Sciatic nerve (tissue), 2 donors: ENCODE measurements at regions not wholly inside any gene's neighbourhood (a gene's known extent, or its start where the extent isn't known, plus 50 kb on each side); places are given as distances from the start of the nearest gene placed in this dataset.
"Not testable (repeated sequence)": the region's sequence is repeated elsewhere in the genome, so short reads cannot be mapped to it uniquely, and the experiment has no call there.

Experiments used
- ATAC-seq: fragments of 200-7000 bp; cut with Tn5 transposase; one replicate; pipeline ENCODE4 v1.9.1; 2020; ENCODE audit warnings: mild to moderate bottlenecking, moderate library complexity
- DNase-seq: peaks from one replicate; pipeline ENCODE4 v3.0.0-alpha.2; 2020; ENCODE audit warnings: low spot score
- intact Hi-C: fragments of 100-400 bp; cut with DNase I; formaldehyde crosslinking; loops from one replicate; pipeline ENCODE4 v1.14.2; 2022
- donor health status: DM: no; HTN: no; CAD: no.
- donor health status: DM: no; HTN: no; CAD: no.

DNA sequence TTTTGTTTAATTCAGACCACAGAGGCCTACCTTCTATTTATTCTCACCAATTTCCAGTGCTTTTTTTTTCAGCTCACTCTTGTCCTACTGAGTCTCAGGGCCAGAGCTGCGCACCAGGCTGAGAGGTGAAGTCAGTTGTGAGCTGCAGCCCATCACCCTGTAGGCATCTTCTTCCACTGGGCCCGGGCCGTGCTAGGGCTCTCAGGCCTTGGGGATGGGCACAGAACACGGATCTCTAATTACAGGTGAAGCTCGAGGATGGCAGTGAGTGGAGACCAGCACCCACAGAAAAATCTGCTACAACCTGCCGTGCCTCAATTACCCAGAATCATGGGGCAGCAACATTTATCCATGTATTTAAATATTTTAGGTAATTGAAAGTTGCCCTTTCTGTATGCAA, 82.1 kb downstream of the IRX5 start:
- DNase-seq: no peak
- ATAC-seq: no peak
- intact Hi-C loops: no loop called here

DNA sequence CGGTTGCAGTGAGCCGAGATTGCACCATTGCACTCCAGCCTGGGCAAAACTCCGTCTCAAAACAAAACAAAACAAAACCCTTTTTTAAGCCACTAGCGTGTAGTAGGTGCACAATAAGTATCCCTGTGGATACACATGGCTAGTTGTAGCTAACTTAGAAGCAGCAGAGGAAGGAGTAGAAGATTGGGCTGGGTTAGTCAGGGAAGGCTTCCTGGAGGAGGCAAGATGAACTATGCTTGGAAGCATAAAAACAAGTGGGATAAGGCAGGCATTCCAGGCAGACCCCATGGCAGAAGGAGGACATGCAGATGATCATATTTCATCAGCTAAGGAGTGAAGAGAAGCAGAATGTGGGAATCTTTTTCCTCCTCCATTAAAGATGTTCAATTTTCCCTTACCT, 83.4 kb downstream of the IRX5 start:
- no peak for DNase-seq
- intact Hi-C loops: no loop called here
- no peak for ATAC-seq

DNA sequence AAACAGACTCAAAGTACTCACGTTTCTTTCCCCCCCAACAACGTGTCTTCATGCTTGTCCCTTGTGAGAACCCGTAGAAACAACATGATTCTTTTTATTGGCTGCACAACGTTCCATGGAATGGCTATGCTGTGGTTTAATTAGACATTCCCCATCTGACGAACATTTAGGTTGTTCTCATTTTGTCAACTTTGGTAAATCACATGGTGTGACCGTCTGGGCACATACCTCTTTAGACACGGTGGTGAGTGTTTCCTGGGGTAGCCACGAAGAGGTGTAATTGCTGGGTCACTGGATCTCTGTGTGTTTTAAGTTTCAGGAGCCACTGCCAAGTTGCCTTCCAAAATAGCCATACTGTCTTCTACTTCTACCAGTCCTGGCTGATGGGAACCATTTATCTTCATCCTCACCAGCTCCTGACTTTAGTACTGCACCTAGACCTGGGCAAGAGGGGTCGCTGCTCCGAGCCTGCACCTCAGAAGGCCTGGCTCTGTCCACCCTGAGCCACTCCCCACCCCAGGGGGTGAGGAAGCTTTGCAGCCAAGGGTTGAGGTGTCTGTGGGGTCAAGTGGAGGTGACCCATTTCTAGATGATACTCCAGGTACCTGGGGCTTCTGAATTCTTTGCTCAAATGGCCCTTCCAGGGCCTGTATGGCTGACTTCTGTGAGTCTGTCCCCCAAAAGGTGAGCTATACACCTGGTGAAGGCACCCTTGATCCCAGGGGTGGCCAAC, 84.7 kb downstream of the IRX5 start:
- ATAC-seq: no peak
- DNase-seq: no peak
- intact Hi-C loops: no loop called here

DNA sequence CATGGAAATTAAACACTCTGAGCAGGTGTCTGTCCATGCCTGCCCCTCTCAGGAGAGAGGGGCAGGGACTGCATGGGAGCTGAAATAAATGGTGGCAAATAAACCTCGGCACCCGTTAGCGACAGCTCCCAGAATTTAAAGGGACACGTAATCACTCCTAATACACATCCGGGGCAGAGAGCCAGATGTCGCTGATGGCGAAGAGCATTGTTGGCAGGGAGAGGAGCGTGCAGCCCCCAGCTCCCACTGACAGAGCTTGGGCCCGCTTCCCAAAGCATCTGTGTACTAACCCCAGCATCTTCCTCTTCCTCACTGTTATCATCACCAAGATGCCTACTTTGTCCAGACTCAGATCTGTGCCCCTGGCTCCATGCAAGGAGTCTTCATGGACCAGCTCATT, 85.8 kb downstream of the IRX5 start:
- DNase-seq (no peak), ATAC-seq (no peak)
- intact Hi-C loops: no loop called here

DNA sequence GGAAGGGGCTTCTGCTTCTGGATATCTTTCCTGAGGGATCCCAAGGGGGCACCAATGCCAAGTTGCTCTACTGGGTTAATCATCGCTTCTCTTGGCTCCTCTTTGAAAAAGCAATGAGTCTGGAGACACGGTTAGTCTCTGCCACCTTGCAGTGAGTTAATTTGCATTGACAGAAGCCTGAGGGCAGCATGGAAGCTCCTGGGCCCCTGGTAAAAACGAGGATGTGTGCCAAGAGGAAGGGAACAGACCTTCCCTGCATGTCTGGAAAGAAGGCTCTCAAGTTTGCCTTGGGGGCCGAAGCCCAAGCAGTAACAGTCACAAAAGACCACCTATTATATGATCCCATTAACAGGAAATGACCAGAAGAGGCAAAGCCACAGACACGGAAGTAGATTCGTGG, 86.7 kb downstream of the IRX5 start:
- DNase-seq (no peak), ATAC-seq (no peak)
- intact Hi-C loops: no loop called here

DNA sequence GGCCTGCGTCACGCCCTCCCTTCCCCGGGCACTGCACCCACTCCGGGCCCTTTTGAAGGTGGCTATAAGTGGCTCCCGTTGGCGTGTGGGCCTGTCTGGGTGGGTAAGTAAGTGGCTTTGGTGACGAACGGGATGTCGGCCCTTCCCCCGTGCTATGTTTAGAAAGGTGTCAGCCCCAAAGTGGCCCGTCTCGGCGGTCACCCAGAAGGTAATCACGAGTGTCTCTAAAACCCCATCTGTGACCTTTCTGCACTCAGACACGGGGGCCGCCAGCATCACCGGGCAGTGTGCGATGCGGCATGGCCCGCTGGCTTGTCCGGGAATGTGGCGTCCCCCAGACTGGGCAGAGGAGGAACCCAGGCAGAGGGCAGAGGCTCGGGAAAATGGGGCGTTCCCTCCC, 88.2 kb downstream of the IRX5 start:
- no peak for DNase-seq
- ATAC-seq: no peak
- intact Hi-C loops: loop anchor here (1.0 kb wide), 1 partner anchor 47 kb away; no protein-coding TSS in a partner anchor

DNA sequence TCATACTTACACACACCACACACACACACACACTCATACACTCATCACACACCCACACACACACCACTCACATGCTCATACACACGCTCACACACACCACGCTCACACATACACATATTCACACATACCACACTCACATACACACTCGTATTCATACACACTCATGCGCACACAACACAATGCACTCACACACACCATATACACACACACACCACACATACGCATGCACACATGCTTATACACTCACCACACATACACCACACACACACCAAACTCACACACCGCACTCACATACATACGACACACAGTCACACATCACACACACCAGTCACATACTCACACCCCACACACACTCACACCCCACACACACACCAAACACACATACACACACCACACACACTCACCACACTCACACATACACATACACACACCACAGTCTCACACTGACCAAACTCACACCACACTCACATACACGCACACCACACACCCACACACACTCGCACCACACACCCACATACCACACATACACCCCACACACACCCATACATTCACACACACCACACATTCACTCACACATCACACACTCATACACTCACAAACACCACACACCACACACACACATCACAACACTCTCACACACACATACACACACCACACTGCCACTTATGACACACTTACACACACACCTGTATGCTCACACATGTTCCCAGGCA, 88.9 kb downstream of the IRX5 start:
- ATAC-seq (no peak), DNase-seq (no peak)
- intact Hi-C loops: loop anchor here (1.0 kb wide), 1 partner anchor 47 kb away; no protein-coding TSS in a partner anchor

DNA sequence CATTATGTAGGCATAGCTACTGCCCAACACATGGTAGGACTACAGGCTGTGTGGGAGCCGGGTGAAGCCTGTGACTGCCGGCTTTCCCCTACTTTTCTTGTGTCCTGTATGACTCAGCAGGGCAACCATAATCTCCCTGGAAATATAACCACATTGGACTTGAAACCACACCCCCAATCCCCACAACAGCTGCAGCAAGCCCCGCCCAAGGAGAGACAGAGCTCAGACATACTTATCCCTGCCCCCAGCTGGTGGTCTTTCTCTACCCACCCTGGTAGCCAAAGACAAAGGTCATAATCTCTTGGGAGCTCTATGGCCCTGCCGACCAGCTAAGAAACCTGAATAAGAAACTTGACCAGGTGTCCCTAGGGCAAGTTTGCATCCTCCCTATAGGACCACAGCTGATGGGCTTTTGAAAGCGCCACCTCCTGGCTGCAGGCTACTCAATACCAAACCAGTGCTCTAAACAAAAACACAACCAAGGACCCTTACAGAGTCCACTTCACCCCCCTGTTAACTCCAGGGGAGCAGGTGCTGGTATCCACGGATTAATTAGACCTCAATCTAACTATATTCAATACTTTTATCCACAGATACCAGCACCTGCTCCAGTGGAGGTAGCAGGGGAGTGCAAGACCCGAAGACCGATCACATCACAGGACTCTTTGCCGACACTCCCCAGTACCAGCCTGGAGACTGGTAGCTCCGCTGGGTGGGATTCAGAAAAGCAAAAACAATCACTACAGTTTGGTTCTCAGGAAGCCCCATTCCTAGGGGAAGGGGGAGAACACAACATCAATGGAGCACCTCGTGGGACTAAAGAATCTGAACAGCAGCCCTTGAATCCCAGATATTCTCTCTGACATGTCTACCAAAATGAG, 91.2 kb downstream of the IRX5 start:
- no peak for ATAC-seq
- intact Hi-C loops: no loop called here
- DNase-seq: no peak

DNA sequence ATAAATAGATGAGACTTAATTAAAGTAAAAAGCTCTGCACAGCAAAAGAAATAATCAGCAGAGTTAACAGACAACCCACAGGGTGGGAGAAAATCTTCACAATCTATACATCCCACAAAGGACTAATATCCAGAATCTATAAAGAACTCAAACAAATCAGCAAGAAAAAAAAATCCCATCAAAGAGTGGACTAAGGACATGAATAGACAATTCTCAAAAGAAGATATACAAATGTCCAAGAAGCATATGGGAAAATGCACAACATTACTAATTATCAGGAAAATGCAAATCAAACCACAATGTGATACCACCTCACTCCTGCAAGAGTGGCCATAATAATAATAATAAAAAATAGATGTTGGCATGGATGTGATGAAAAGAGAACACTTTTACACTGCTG, 96.6 kb downstream of the IRX5 start:
- DNase-seq, intact Hi-C loops, ATAC-seq: not testable (repeated sequence)

DNA sequence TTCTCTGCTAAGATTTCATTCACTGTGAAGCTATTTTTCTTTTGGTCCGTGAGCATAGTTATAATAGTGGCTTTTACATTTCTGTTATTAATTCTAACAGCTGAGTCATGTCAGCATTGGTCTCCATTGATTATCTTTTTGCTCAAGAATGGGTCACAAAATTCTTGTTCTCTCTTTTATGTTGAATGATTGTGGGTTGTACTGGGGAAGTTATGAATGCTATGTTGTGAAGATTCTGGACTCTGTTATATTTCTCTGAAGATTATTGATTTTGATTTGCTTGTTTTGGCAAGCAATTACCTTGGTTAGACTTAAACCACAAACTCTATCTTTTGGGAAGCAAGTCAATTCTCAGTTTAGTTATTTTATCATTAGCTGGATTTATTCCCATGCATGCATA, 98.8 kb downstream of the IRX5 start:
- intact Hi-C loops: no loop called here
- DNase-seq (no peak), ATAC-seq (no peak)

DNA sequence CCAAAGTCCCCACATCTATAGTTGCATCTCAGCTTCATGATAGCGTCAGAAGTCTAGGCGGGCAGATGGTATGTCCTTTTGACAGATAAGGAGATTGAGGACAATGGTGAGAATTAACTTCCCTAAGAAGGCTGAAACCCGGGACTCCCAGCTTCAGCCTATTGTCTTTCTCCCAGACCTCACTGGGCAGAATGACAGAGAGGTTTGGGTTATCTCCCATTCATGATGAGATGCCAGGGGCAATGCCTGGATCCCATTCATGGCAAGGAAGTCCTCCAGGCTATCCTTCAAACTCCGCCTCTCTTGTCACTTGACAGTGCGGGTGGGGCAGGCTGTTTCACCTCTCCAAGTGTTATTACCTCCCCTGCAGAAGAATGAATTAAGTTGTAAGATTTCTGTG, 100.3 kb downstream of the IRX5 start:
- ATAC-seq (no peak), DNase-seq (no peak)
- intact Hi-C loops: no loop called here

DNA sequence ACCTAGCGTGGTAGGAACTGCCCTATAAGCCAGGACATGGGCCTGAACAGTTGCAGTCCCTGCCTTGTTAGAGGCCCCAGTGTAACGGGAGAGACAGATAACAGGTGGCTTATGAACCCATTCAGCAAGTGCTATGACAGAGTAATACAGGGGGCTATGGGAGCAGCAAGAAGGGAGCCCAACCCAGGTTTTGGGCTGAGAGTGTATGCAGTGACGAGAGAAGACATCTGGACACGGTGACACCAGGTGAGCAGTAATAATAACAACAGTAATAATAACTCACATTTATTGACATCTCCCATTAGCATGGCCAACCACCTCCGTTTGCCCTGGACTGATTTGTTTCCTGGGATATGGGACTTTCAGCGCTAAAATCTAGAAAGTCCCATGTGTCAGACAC, 100.8 kb downstream of the IRX5 start:
- intact Hi-C loops: no loop called here
- ATAC-seq (no peak), DNase-seq (no peak)

DNA sequence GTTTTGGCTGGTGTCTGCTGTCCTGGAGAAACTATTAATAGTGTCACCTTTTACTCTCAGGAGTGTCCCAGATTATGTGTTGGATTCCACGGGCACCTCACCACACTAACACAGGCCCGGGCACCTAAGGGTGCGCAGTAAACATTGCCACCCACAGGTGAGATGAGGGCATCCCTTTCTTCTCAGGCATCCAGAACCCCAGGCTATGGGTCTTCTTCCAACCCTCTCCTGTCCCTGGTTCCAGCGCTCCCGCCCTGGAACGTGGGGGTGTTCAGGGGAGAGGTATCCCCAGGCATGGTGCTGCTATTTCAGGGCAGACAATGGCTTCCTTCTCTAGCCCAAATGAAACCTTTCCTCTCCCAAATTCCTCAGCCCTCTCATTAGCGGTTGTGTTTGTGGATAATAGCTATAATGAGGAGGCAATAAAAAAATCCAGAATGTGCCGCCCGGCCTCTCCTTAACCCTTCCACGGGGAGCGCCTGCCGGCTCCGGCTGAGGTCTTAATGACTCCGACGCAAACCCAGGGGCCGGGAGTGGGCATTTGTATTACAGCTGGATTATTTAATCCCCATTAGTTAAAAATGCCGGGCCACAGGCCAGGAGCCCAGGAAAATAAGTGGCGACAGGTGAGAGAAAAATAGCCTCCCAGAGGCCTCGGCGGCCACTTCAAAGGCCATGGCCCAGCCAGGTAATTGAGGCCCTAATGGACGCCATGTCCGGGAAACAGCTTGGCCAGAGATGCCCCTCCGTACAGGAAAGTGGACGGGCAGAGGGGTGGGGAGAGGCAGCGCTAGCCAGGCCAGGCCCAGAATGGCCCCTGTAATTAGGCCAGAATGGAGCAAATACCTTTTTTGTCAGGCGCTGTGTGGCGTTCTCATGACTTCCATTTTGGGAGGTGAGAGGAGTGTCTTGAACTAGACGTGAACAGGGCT, 102.8 kb downstream of the IRX5 start:
- no peak for DNase-seq
- intact Hi-C loops: no loop called here
- no peak for ATAC-seq

DNA sequence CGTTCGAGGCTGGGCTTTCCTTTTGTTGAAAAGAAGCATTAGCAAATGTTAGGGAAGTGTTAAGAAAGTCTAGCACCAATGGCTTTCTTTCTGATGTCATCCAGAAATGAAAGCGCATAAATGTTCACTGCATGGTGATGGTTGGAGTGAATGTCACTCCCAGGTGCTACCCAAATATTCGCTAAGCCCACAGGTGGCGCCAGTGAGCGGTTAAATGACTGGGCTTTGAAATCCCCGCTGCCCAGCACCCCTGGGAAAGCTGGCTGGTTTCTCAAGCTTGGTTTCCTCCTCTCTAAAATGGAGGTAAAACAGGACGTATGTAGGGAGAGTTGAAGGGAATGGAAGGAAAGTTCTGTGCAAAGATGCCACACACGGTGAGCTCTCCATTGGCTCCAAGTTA, 104.4 kb downstream of the IRX5 start:
- intact Hi-C loops: no loop called here
- no peak for DNase-seq
- ATAC-seq: no peak

DNA sequence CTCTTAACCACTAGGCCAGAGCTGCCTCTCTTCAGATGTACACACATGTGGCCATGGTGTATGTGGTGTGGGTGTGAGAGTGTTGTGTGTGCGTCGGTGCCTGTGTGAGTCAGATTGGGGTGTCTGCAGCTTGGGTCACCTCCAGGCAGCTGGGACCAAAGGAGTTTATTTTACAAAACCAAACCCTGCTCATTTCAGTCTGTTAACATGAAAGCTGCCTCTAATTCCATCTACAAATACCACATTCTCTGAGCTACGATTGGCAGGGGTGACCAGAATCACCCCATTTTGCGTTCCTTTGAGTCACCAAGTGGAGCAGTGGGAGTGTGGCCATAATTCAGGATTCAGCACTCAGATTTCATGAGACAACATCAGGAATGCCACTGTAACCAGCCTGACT, 105.3 kb downstream of the IRX5 start:
- ATAC-seq: no peak
- intact Hi-C loops: no loop called here
- DNase-seq: no peak

DNA sequence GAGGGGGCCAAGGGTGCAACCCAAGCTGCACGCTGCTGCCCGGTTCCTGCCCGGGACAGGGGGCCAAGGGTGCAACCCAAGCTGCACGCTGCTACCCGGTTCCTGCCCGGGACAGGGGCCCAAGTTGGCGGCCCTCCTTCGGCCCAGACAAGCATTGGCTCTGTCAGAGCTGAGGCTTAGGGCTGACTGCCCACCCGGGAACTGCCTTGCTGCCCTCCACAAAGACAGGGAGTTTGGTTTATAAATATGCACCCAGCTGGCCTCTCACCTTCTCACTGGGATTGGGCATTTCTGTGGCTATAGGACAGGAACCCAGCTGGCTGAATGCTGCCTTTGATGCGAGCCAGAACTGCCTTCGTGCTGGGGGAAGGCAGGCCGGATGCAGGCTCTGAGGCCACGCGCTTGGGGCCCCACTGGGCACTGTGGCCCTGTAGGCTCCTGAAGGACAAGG, 105.7 kb downstream of the IRX5 start:
- intact Hi-C loops: no loop called here
- ATAC-seq: no peak
- no peak for DNase-seq

DNA sequence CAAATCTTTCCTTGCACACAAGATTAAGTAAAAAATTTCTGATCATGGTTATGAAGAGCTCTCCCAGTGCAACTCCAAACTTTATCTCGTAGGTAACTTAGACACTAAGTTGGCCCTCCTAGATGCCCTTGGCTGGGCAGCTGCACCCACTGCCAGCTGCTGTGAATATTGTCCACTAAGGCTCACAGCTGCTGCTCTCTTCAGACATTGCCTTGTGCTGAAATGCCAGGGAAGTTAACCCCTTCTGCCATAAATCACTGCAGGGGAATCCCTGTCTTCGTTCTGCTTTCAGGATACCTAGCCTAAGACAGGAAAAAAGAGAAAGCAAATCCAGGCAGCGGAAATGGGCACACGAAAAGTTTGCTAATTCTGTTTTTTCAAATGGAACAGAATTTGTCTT, 106.4 kb downstream of the IRX5 start:
- DNase-seq (no peak), ATAC-seq (no peak)
- intact Hi-C loops: no loop called here

DNA sequence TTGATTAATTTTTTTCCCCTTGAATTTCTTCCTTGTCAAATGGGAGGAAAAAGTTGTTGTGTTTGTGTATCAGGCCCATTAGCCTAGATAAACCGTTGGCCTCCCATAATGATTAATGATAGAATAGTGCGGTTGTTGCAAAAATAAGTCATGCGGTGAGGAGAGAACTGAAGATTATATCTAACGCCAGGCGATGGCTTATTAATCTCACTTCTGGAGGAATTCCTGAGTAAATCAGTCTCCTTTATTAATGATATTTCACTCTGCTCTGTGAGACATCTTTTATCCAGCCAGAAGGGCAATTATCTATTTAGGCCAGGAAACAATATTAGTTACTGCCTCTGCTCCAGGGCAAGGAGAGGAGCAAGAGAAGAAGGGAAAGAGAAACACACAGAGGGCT, 107.3 kb downstream of the IRX5 start:
- DNase-seq: no peak
- intact Hi-C loops: no loop called here
- ATAC-seq: no peak

DNA sequence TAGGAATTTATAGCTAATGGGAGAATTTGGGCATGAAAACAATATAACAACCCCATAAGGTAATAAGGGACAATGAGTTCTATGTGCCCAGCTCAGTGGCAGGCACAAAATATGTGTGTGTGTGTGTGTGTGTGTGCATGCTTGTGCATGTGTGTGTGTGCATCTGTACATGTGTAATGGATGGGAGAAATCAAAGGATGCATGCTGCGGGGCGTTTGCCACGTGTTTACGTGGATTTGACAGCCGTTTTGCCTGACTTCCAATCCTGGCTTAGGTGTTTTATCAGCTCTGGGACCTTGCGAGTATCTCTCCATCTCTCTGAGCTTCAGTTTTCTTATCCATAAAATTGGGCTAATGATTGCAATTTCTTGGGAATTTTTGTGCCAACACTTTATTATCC, 108.4 kb downstream of the IRX5 start:
- DNase-seq: no peak
- ATAC-seq: no peak
- intact Hi-C loops: no loop called here
